GM12878 (cell line): ENCODE measurements at regions not wholly inside any gene's neighbourhood (a gene's known extent, or its start where the extent isn't known, plus 50 kb on each side); places are given as distances from the start of the nearest gene placed in this dataset.
A peak's percentile ranks its signal among the peaks of the same experiment; 100 is the strongest.

ENCODE experiments used
- CEBPB ChIP-seq, 2 experiments: fragments of 150-350 bp in 1 of 2; IDR thresholded peaks; 2 replicates each; pipeline ENCODE4 v1.6.1; 2012 to 2014; ENCODE audit warnings: low read depth in 2 of 2, low read length in 2 of 2, borderline replicate concordance in 1 of 2, inconsistent platforms in 1 of 2
- CEBPZ ChIP-seq: fragments of 150-350 bp; IDR thresholded peaks from 2 replicates; pipeline ENCODE4 v1.6.1; 2016; ENCODE audit warnings: low read depth, low read length
- LARP7 ChIP-seq: fragments of 450-650 bp; IDR thresholded peaks from 2 replicates; pipeline ENCODE4 v1.6.1; 2017; ENCODE audit warnings: mild to moderate bottlenecking
- MXI1 ChIP-seq: fragments of 150-350 bp; IDR thresholded peaks from 2 replicates; pipeline ENCODE4 v1.6.1; 2011; ENCODE audit warnings: low read depth, mild to moderate bottlenecking, inconsistent platforms, low read length, improper control_type of control experiment
- PBX3 ChIP-seq: IDR thresholded peaks from 2 replicates; pipeline ENCODE4 v1.6.1; 2011; ENCODE audit warnings: mild to moderate bottlenecking, low read depth, low read length, moderate library complexity; ENCODE audit not compliant: insufficient replicate concordance
- RCOR1 ChIP-seq: conservative IDR thresholded peaks from 2 replicates; pipeline ENCODE4 v1.6.1; 2012; ENCODE audit warnings: low read depth, low read length, improper control_type of control experiment
- SMAD5 ChIP-seq: IDR thresholded peaks from 2 replicates; pipeline ENCODE4 v1.6.1; 2016; ENCODE audit warnings: antibody characterized with exemption, low read depth
- TCF7 ChIP-seq: IDR thresholded peaks from 2 replicates; pipeline ENCODE4 v1.6.1; 2014; ENCODE audit warnings: antibody characterized with exemption, borderline replicate concordance
- ZBTB11 ChIP-seq: fragments of 450-650 bp; formaldehyde crosslinking; IDR thresholded peaks from 2 replicates; pipeline ENCODE4 v1.5.0; 2022; ENCODE audit warnings: mild to moderate bottlenecking, missing genetic modification characterization
- ZBTB33 ChIP-seq: fragments of 450-650 bp; IDR thresholded peaks from 2 replicates; pipeline ENCODE4 v1.6.1; 2017; ENCODE audit warnings: mild to moderate bottlenecking
- ZNF24 ChIP-seq: fragments of 450-650 bp; IDR thresholded peaks from 2 replicates; pipeline ENCODE4 v1.6.1; 2017; ENCODE audit warnings: antibody characterized with exemption, mild to moderate bottlenecking
- ZNF622 ChIP-seq: fragments of 450-650 bp; IDR thresholded peaks from 2 replicates; pipeline ENCODE4 v1.6.1; 2017; ENCODE audit warnings: mild to moderate bottlenecking, inconsistent platforms
- TF ChIP-seq, protein P1 (sequence below): IDR thresholded peaks from 2 replicates; pipeline ENCODE4 v1.6.1; 2012; ENCODE audit warnings: low read length, inconsistent platforms
- TF ChIP-seq, protein P2 (sequence below): fragments of 450-650 bp; IDR thresholded peaks from 2 replicates; pipeline ENCODE4 v1.6.1; 2014; ENCODE audit warnings: mild to moderate bottlenecking
- TF ChIP-seq, protein P3 (sequence below): fragments of 450-650 bp; IDR thresholded peaks from 2 replicates; pipeline ENCODE4 v1.6.1; 2017; ENCODE audit warnings: low read depth, mild to moderate bottlenecking, moderate library complexity

GRCh38 chr5:169416583-169417196 lies 115.8 kb upstream of the SLIT3 start (continued):
- TF ChIP-seq ZBTB11 (CRISPR knock-in tag), result no peak
- TF ChIP-seq, protein P1, sequence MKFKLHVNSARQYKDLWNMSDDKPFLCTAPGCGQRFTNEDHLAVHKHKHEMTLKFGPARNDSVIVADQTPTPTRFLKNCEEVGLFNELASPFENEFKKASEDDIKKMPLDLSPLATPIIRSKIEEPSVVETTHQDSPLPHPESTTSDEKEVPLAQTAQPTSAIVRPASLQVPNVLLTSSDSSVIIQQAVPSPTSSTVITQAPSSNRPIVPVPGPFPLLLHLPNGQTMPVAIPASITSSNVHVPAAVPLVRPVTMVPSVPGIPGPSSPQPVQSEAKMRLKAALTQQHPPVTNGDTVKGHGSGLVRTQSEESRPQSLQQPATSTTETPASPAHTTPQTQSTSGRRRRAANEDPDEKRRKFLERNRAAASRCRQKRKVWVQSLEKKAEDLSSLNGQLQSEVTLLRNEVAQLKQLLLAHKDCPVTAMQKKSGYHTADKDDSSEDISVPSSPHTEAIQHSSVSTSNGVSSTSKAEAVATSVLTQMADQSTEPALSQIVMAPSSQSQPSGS, result peak; percentile 84
- no peak for TF ChIP-seq ZNF24
- TF ChIP-seq MXI1, result no peak
- no peak for TF ChIP-seq CEBPZ
- no peak for TF ChIP-seq RCOR1
- no peak for TF ChIP-seq CEBPB (IDR thresholded peaks at IDR 0.05; ENCODE audit: borderline replicate concordance in 1 of 2, low read depth in 2 of 2, low read length in 2 of 2)
- TF ChIP-seq LARP7, result no peak
- TF ChIP-seq, protein P2, sequence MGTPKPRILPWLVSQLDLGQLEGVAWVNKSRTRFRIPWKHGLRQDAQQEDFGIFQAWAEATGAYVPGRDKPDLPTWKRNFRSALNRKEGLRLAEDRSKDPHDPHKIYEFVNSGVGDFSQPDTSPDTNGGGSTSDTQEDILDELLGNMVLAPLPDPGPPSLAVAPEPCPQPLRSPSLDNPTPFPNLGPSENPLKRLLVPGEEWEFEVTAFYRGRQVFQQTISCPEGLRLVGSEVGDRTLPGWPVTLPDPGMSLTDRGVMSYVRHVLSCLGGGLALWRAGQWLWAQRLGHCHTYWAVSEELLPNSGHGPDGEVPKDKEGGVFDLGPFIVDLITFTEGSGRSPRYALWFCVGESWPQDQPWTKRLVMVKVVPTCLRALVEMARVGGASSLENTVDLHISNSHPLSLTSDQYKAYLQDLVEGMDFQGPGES, result no peak
- no peak for TF ChIP-seq PBX3
- TF ChIP-seq TCF7, result peak; percentile 11; the same call in 1 of the 2 replicates
- TF ChIP-seq, protein P3, sequence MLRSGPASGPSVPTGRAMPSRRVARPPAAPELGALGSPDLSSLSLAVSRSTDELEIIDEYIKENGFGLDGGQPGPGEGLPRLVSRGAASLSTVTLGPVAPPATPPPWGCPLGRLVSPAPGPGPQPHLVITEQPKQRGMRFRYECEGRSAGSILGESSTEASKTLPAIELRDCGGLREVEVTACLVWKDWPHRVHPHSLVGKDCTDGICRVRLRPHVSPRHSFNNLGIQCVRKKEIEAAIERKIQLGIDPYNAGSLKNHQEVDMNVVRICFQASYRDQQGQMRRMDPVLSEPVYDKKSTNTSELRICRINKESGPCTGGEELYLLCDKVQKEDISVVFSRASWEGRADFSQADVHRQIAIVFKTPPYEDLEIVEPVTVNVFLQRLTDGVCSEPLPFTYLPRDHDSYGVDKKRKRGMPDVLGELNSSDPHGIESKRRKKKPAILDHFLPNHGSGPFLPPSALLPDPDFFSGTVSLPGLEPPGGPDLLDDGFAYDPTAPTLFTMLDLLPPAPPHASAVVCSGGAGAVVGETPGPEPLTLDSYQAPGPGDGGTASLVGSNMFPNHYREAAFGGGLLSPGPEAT, result peak; percentile 43; the same call in 1 of the 2 replicates
- no peak for TF ChIP-seq ZNF622
- TF ChIP-seq ZBTB33, result no peak
- no peak for TF ChIP-seq SMAD5
